H9 (cell line): ENCODE measurements at regions not wholly inside any gene's neighbourhood (a gene's known extent, or its start where the extent isn't known, plus 50 kb on each side); places are given as distances from the start of the nearest gene placed in this dataset.

Experiments
- DNase-seq: peaks from one replicate; pipeline ENCODE4 v3.0.0-alpha.2; 2017
- H2AFZ ChIP-seq: one replicate; pipeline ENCODE4 v1.6.1; 2013; ENCODE audit warnings: mild to moderate bottlenecking, low read length, control low read depth, moderate library complexity
- H2AK5ac ChIP-seq: 2 replicates; pipeline ENCODE4 v1.6.1; 2013; ENCODE audit warnings: low read length, control low read depth, mixed read lengths; ENCODE audit not compliant: insufficient read length
- H2BK120ac ChIP-seq: one replicate; pipeline ENCODE4 v1.6.1; 2013; ENCODE audit warnings: low read depth, mild to moderate bottlenecking, low read length, control low read depth, inconsistent platforms; ENCODE audit not compliant: poor library complexity, severe bottlenecking
- H2BK12ac ChIP-seq: 2 replicates; pipeline ENCODE4 v1.6.1; 2013; ENCODE audit warnings: low read length, control low read depth, mixed read lengths, low read depth; ENCODE audit not compliant: insufficient read length
- H2BK15ac ChIP-seq: 2 replicates; pipeline ENCODE4 v1.6.1; 2013; ENCODE audit warnings: low read depth, low read length, control low read depth
- H2BK20ac ChIP-seq: one replicate; pipeline ENCODE4 v1.6.1; 2013; ENCODE audit warnings: low read depth, mild to moderate bottlenecking, low read length, control low read depth, inconsistent platforms; ENCODE audit not compliant: poor library complexity, severe bottlenecking
- H2BK5ac ChIP-seq: 2 replicates; pipeline ENCODE4 v1.6.1; 2013; ENCODE audit warnings: low read length, control low read depth, mixed read lengths; ENCODE audit not compliant: insufficient read length
- H3K14ac ChIP-seq: 2 replicates; pipeline ENCODE4 v1.6.1; 2013; ENCODE audit warnings: low read length, control low read depth; ENCODE audit not compliant: insufficient read depth
- H3K18ac ChIP-seq: 2 replicates; pipeline ENCODE4 v1.6.1; 2013; ENCODE audit warnings: low read depth, mild to moderate bottlenecking, mixed read lengths, low read length, control low read depth; ENCODE audit not compliant: insufficient read length
- H3K23ac ChIP-seq: 2 replicates; pipeline ENCODE4 v1.6.1; 2013; ENCODE audit warnings: low read length, control low read depth, mixed read lengths, low read depth; ENCODE audit not compliant: insufficient read length
- H3K23me2 ChIP-seq: 2 replicates; pipeline ENCODE4 v1.6.1; 2013; ENCODE audit warnings: low read depth, mild to moderate bottlenecking, mixed read lengths, low read length, control low read depth; ENCODE audit not compliant: insufficient read length, poor library complexity, severe bottlenecking
- H3K27ac ChIP-seq: 2 replicates; pipeline ENCODE4 v1.5.1; 2013; ENCODE audit warnings: low read length, control low read depth, mixed read lengths, low read depth; ENCODE audit not compliant: insufficient read length
- H3K27me3 ChIP-seq: 2 replicates; pipeline ENCODE4 v1.6.1; 2013; ENCODE audit warnings: low read length, control low read depth, inconsistent platforms; ENCODE audit not compliant: insufficient read depth
- H3K4ac ChIP-seq: 2 replicates; pipeline ENCODE4 v1.6.1; 2013; ENCODE audit warnings: low read depth, mild to moderate bottlenecking, control low read depth, inconsistent platforms, low read length, moderate library complexity
- H3K4me1 ChIP-seq: 2 replicates; pipeline ENCODE4 v1.6.1; 2013; ENCODE audit warnings: low read length, control low read depth, inconsistent platforms; ENCODE audit not compliant: insufficient read depth
- H3K4me2 ChIP-seq: 2 replicates; pipeline ENCODE4 v1.6.1; 2013; ENCODE audit warnings: low read length, control low read depth, mixed read lengths; ENCODE audit not compliant: insufficient read length, insufficient read depth
- H3K56ac ChIP-seq: 2 replicates; pipeline ENCODE4 v1.6.1; 2013; ENCODE audit warnings: low read depth, mild to moderate bottlenecking, mixed read lengths, low read length, control low read depth; ENCODE audit not compliant: insufficient read length
- H3K79me1 ChIP-seq: 2 replicates; pipeline ENCODE4 v1.6.1; 2013; ENCODE audit warnings: low read depth, mild to moderate bottlenecking, moderate library complexity, low read length, control low read depth, inconsistent platforms; ENCODE audit not compliant: insufficient read depth, poor library complexity, severe bottlenecking
- H3K79me2 ChIP-seq: 2 replicates; pipeline ENCODE4 v1.6.1; 2013; ENCODE audit warnings: low read length, control low read depth, inconsistent platforms; ENCODE audit not compliant: insufficient read depth
- H3K9ac ChIP-seq: 2 replicates; pipeline ENCODE4 v1.6.1; 2013; ENCODE audit warnings: low read length, control low read depth, mixed read lengths; ENCODE audit not compliant: insufficient read length; ENCODE audit errors: extremely low read depth
- H3K9me3 ChIP-seq: one replicate; pipeline ENCODE4 v1.6.1; 2013; ENCODE audit warnings: low read depth, low read length, inconsistent platforms; ENCODE audit not compliant: control insufficient read depth
- H3T11ph ChIP-seq: one replicate; pipeline ENCODE4 v1.6.1; 2013; ENCODE audit warnings: mild to moderate bottlenecking, low read length, control low read depth, inconsistent platforms
- H4K20me1 ChIP-seq: one replicate; pipeline ENCODE4 v1.6.1; 2013; ENCODE audit not compliant: control insufficient read depth, insufficient read length, insufficient read depth
- H4K5ac ChIP-seq: 2 replicates; pipeline ENCODE4 v1.6.1; 2013; ENCODE audit warnings: low read depth, mild to moderate bottlenecking, mixed read lengths, low read length, control low read depth; ENCODE audit not compliant: insufficient read length
- H4K8ac ChIP-seq: replicated peaks from 2 replicates; pipeline ENCODE4 v1.6.1; 2013; ENCODE audit warnings: low read length, control low read depth, mixed read lengths, low read depth; ENCODE audit not compliant: insufficient read length
- H4K91ac ChIP-seq: 2 replicates; pipeline ENCODE4 v1.6.1; 2013; ENCODE audit warnings: low read depth, mild to moderate bottlenecking, moderate library complexity, mixed read lengths, low read length, control low read depth; ENCODE audit not compliant: insufficient read length
- H3K27ac Mint-ChIP-seq, 3 experiments: 2 replicates in 2 of 3; 3 replicates in 1 of 3; pipeline ENCODE4 v1.8.0; 2020 to 2021; ENCODE audit warnings: mixed read lengths in 3 of 3, mild to moderate bottlenecking in 1 of 3, moderate library complexity in 1 of 3
- H3K27me3 Mint-ChIP-seq: 2 replicates; pipeline ENCODE4 v1.8.0; 2021; ENCODE audit warnings: low read depth, mild to moderate bottlenecking, moderate library complexity, mixed read lengths
- H3K36me3 Mint-ChIP-seq, 3 experiments: 2 replicates in 2 of 3; 3 replicates in 1 of 3; pipeline ENCODE4 v1.8.0; 2020 to 2021; ENCODE audit warnings: low read depth in 3 of 3, mixed read lengths in 3 of 3; ENCODE audit not compliant: insufficient read depth in 1 of 3
- H3K4me1 Mint-ChIP-seq, 2 experiments: 2 replicates each; pipeline ENCODE4 v1.8.0; 2020; ENCODE audit warnings: mixed read lengths in 2 of 2
- H3K4me3 Mint-ChIP-seq, 2 experiments: 2 replicates in 1 of 2; 3 replicates in 1 of 2; pipeline ENCODE4 v1.8.0; 2020 to 2021; ENCODE audit warnings: mild to moderate bottlenecking in 2 of 2, mixed read lengths in 2 of 2, moderate library complexity in 1 of 2
- H3K9me3 Mint-ChIP-seq, 2 experiments: 2 replicates in 1 of 2; 3 replicates in 1 of 2; pipeline ENCODE4 v1.8.0; 2020; ENCODE audit warnings: mild to moderate bottlenecking in 2 of 2, mixed read lengths in 2 of 2, moderate library complexity in 1 of 2
- TF ChIP-seq, protein P1 (sequence below): fragments of 200-600 bp; sonication (generic); conservative IDR thresholded peaks from 3 replicates; pipeline ENCODE4 v1.8.0; 2021; ENCODE audit warnings: antibody characterized with exemption, mild to moderate bottlenecking

DNA sequence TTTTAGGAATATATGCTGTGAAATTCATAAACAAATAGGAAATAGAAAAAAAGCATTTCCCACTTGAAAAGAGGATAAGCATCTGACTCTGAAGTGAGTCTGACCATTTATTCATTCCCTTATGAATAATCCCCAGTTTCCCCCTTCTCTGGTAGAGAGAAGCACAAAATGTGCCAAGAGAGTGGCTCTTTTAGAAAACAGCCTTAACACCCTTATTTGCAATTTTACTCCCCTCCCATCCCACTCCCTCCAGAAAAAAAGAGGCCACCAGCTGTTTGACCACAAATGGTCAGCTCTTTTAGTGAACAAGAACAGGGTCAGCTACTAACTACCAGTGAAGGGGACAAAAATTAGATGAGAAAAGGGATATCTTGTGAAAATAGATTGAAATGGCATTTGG lies 184.5 kb upstream of the ADAMTS9 start:
- peaks cover 10 to 12% of the 10 kb centered on the region in 2 experiments for H3K4me1 Mint-ChIP-seq
- Histone ChIP-seq H3K14ac (no peak overlapping the region), H2BK120ac (no peak overlapping the region), H2AFZ (no peak overlapping the region), H4K8ac (no peak overlapping the region), H3T11ph (no peak overlapping the region), H2BK5ac (no peak overlapping the region), H4K5ac (no peak overlapping the region), H3K27me3 (no peaks in the 10 kb centered on the region), H3K4ac (no peak overlapping the region), H3K27ac (no peak overlapping the region), H2BK12ac (no peak overlapping the region), H3K9ac (no peak overlapping the region), H3K79me2 (no peaks in the 10 kb centered on the region), H3K23me2 (no peaks in the 10 kb centered on the region), H3K56ac (no peak overlapping the region), H3K9me3 (no peaks in the 10 kb centered on the region), H2AK5ac (no peak overlapping the region), H3K18ac (no peak overlapping the region), H3K4me1 (no peaks in the 10 kb centered on the region), H2BK15ac (no peak overlapping the region), H3K23ac (no peak overlapping the region), H3K4me2 (no peak overlapping the region), H2BK20ac (no peak overlapping the region), H3K79me1 (no peaks in the 10 kb centered on the region), H4K20me1 (no peaks in the 10 kb centered on the region), H4K91ac (no peak overlapping the region)
- H3K36me3 Mint-ChIP-seq, result no peaks in the 10 kb centered on the region; a peak in 1 of 7 replicates
- H3K27me3 Mint-ChIP-seq, result no peaks in the 10 kb centered on the region
- H3K27ac Mint-ChIP-seq, result no peak overlapping the region
- no peak overlapping the region for H3K4me3 Mint-ChIP-seq
- no peak for DNase-seq
- TF ChIP-seq, protein P1, sequence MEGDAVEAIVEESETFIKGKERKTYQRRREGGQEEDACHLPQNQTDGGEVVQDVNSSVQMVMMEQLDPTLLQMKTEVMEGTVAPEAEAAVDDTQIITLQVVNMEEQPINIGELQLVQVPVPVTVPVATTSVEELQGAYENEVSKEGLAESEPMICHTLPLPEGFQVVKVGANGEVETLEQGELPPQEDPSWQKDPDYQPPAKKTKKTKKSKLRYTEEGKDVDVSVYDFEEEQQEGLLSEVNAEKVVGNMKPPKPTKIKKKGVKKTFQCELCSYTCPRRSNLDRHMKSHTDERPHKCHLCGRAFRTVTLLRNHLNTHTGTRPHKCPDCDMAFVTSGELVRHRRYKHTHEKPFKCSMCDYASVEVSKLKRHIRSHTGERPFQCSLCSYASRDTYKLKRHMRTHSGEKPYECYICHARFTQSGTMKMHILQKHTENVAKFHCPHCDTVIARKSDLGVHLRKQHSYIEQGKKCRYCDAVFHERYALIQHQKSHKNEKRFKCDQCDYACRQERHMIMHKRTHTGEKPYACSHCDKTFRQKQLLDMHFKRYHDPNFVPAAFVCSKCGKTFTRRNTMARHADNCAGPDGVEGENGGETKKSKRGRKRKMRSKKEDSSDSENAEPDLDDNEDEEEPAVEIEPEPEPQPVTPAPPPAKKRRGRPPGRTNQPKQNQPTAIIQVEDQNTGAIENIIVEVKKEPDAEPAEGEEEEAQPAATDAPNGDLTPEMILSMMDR, result no peak
- peaks cover 0 to 9% of the 10 kb centered on the region in 2 experiments; a peak in 4 of 5 replicates for H3K9me3 Mint-ChIP-seq
